Right lobe of liver (tissue), 4 donors: ENCODE measurements at regions not wholly inside any gene's neighbourhood (a gene's known extent, or its start where the extent isn't known, plus 50 kb on each side); places are given as distances from the start of the nearest gene placed in this dataset.

Source experiments
- POLR2A ChIP-seq: fragments of 450-650 bp; IDR thresholded peaks from one replicate; pipeline ENCODE4 v1.6.1; 2017; ENCODE audit warnings: antibody characterized with exemption, mild to moderate bottlenecking
- TF ChIP-seq, protein P1 (sequence below), 4 donors: fragments of 200-600 bp in 3 of 4; fragments of 450-650 bp in 1 of 4; IDR thresholded peaks; one replicate each; pipeline versions ENCODE4 v1.5.1 to v1.8.0; 2016 to 2022; ENCODE audit warnings: antibody characterized with exemption in 4 of 4, mild to moderate bottlenecking in 2 of 4
- donor health status: DM: no; HTN: no; CAD: no.
- donor health status: DM: no; HTN: no; CAD: no.
- donor health status: DM: no; HTN: yes; CAD: no.

DNA sequence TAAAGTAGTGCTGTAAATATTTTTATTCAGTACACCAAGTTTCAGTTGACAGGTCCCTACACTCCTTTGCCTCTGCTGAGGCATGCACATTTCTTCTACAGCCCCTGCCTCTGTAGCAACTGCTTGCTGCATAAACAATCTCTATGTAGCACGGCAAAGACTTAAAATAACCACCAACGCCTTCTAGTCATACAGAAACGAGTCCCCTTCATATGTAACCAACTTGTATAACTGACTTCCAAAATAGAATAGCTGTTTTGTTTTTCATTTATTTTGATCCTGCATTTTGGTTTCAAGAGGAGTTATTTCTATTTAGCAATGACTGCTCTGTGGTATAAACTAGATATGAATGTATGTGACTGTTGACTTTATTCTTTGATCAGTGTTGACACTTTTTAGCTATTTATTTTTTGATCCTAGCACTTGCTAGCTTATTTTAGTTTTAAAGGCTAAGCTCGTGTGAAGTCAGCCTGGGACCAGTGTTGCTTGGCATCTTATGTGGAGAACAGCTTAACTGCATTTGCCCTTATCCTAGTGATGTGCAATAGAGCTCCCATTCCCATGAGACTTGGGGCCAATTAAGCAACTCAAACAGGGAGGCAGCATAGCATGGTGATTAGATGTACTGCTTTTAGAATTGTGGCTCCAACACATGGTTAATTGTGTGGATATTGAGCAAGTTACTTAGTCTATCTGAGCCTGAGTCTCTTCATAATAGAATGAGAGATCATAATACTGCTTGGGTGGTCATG lies 79.6 kb downstream of the HRH4 start:
- TF ChIP-seq POLR2A: no peak
- TF ChIP-seq, protein P1, sequence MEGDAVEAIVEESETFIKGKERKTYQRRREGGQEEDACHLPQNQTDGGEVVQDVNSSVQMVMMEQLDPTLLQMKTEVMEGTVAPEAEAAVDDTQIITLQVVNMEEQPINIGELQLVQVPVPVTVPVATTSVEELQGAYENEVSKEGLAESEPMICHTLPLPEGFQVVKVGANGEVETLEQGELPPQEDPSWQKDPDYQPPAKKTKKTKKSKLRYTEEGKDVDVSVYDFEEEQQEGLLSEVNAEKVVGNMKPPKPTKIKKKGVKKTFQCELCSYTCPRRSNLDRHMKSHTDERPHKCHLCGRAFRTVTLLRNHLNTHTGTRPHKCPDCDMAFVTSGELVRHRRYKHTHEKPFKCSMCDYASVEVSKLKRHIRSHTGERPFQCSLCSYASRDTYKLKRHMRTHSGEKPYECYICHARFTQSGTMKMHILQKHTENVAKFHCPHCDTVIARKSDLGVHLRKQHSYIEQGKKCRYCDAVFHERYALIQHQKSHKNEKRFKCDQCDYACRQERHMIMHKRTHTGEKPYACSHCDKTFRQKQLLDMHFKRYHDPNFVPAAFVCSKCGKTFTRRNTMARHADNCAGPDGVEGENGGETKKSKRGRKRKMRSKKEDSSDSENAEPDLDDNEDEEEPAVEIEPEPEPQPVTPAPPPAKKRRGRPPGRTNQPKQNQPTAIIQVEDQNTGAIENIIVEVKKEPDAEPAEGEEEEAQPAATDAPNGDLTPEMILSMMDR (IDR thresholded peaks at IDR 0.05): no peak
